ENCODE measurements at regions not wholly inside any gene's neighbourhood (a gene's known extent, or its start where the extent isn't known, plus 50 kb on each side); places are given as distances from the start of the nearest gene placed in this dataset.

GRCh38 chr6:137405806-137406205 lies 88.4 kb downstream of the OLIG3 start:
- Histone ChIP-seq H3K4me1 (ENCODE audit: insufficient read depth, low read length) (no peaks in the 10 kb centered on the region), H3K4me3 (ENCODE audit: low read depth in 1 of 2, low read length in 2 of 2) (no peak overlapping the region), H3K9me3 (ENCODE audit: insufficient read depth, low read length, severe bottlenecking) (no peaks in the 10 kb centered on the region), H3K27me3 (ENCODE audit: insufficient read depth, low read length, poor library complexity) (no peaks in the 10 kb centered on the region), H3K36me3 (ENCODE audit: insufficient read depth, low read length) (no peaks in the 10 kb centered on the region), H3K9ac (ENCODE audit: low read depth, low read length) (no peak overlapping the region), H4K20me1 (ENCODE audit: insufficient read depth, low read length) (no peaks in the 10 kb centered on the region), H2AFZ (ENCODE audit: low read depth, low read length) (no peak overlapping the region), H3K79me2 (ENCODE audit: insufficient read depth, low read length) (no peaks in the 10 kb centered on the region), H3K4me2 (ENCODE audit: insufficient read depth, low read length) (no peak overlapping the region), H3K27ac (ENCODE audit: low read length) (no peak overlapping the region)
- ATAC-seq (ENCODE audit: insufficient read depth, low read depth) (no peak), DNase-seq (no peak)
- TF ChIP-seq EZH2 (IDR thresholded peaks at IDR 0.05; ENCODE audit: borderline replicate concordance, low read depth, low read length, severe bottlenecking): no peak
- TF ChIP-seq, protein P1, sequence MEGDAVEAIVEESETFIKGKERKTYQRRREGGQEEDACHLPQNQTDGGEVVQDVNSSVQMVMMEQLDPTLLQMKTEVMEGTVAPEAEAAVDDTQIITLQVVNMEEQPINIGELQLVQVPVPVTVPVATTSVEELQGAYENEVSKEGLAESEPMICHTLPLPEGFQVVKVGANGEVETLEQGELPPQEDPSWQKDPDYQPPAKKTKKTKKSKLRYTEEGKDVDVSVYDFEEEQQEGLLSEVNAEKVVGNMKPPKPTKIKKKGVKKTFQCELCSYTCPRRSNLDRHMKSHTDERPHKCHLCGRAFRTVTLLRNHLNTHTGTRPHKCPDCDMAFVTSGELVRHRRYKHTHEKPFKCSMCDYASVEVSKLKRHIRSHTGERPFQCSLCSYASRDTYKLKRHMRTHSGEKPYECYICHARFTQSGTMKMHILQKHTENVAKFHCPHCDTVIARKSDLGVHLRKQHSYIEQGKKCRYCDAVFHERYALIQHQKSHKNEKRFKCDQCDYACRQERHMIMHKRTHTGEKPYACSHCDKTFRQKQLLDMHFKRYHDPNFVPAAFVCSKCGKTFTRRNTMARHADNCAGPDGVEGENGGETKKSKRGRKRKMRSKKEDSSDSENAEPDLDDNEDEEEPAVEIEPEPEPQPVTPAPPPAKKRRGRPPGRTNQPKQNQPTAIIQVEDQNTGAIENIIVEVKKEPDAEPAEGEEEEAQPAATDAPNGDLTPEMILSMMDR (IDR thresholded peaks at IDR 0.05; ENCODE audit: borderline replicate concordance, extremely low read depth, low read length, poor library complexity, severe bottlenecking): no peak

DNA sequence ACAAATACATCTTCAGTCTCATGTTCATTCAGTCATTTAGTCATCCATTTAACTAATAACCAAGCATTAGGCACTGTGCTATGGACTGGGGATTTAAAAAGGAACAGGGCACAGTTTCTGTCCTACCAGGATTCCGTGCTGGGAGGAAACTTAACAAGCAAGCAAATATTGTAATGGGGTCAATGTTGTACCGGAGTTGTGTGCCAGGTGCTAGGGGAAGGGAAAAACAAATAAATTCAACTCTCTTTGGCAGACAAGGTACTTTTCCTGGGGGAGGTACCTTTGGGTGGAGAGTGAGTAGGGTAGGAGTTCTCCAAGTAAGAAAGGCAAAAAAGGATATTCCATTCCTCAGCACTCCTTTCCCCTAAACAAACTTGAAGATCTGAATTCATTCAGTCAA lies 90.3 kb downstream of the OLIG3 start:
- no peaks in the 10 kb centered on the region for H4K20me1 ChIP-seq (ENCODE audit: insufficient read depth, low read length)
- TF ChIP-seq, protein P1 (IDR thresholded peaks at IDR 0.05; ENCODE audit: borderline replicate concordance, extremely low read depth, low read length, poor library complexity, severe bottlenecking): no peak
- no peak for TF ChIP-seq EZH2 (IDR thresholded peaks at IDR 0.05; ENCODE audit: borderline replicate concordance, low read depth, low read length, severe bottlenecking)
- no peaks in the 10 kb centered on the region for H3K36me3 ChIP-seq (ENCODE audit: insufficient read depth, low read length)

GRCh38 chr6:137403443-137403842 lies 90.8 kb downstream of the OLIG3 start:
- DNase-seq: no peak
- ATAC-seq (ENCODE audit: insufficient read depth, low read depth): no peak
- no peak overlapping the region for H3K9ac ChIP-seq (ENCODE audit: low read depth, low read length)
- no peak overlapping the region for H3K4me3 ChIP-seq (ENCODE audit: low read depth in 1 of 2, low read length in 2 of 2)
- H2AFZ ChIP-seq (ENCODE audit: low read depth, low read length): no peak overlapping the region
- no peaks in the 10 kb centered on the region for H3K27me3 ChIP-seq (ENCODE audit: insufficient read depth, low read length, poor library complexity)
- H3K4me2 ChIP-seq (ENCODE audit: insufficient read depth, low read length): no peak overlapping the region
- no peak overlapping the region for H3K27ac ChIP-seq (ENCODE audit: low read length)
- H3K36me3 ChIP-seq (ENCODE audit: insufficient read depth, low read length): no peaks in the 10 kb centered on the region
- TF ChIP-seq, protein P1 (IDR thresholded peaks at IDR 0.05; ENCODE audit: borderline replicate concordance, extremely low read depth, low read length, poor library complexity, severe bottlenecking): no peak
- TF ChIP-seq EZH2 (IDR thresholded peaks at IDR 0.05; ENCODE audit: borderline replicate concordance, low read depth, low read length, severe bottlenecking): no peak
- H4K20me1 ChIP-seq (ENCODE audit: insufficient read depth, low read length): no peaks in the 10 kb centered on the region
- H3K79me2 ChIP-seq (ENCODE audit: insufficient read depth, low read length): no peaks in the 10 kb centered on the region
- H3K9me3 ChIP-seq (ENCODE audit: insufficient read depth, low read length, severe bottlenecking): no peaks in the 10 kb centered on the region
- no peaks in the 10 kb centered on the region for H3K4me1 ChIP-seq (ENCODE audit: insufficient read depth, low read length)

More for the DNA sequence above, 90.3 kb downstream of the OLIG3 start:
- H3K4me2 ChIP-seq (ENCODE audit: insufficient read depth, low read length): no peak overlapping the region
- H2AFZ ChIP-seq (ENCODE audit: low read depth, low read length): no peak overlapping the region
- DNase-seq (no peak), ATAC-seq (ENCODE audit: insufficient read depth, low read depth) (no peak)
- no peaks in the 10 kb centered on the region for H3K4me1 ChIP-seq (ENCODE audit: insufficient read depth, low read length)
- no peak overlapping the region for H3K4me3 ChIP-seq (ENCODE audit: low read depth in 1 of 2, low read length in 2 of 2)
- no peak overlapping the region for H3K27ac ChIP-seq (ENCODE audit: low read length)
- H3K27me3 ChIP-seq (ENCODE audit: insufficient read depth, low read length, poor library complexity): no peaks in the 10 kb centered on the region
- H3K79me2 ChIP-seq (ENCODE audit: insufficient read depth, low read length): no peaks in the 10 kb centered on the region
- no peaks in the 10 kb centered on the region for H3K9me3 ChIP-seq (ENCODE audit: insufficient read depth, low read length, severe bottlenecking)
- H3K9ac ChIP-seq (ENCODE audit: low read depth, low read length): no peak overlapping the region

GRCh38 chr6:137402143-137402680 lies 92.0 kb downstream of the OLIG3 start:
- Histone ChIP-seq H3K27ac (ENCODE audit: low read length) (no peak overlapping the region), H4K20me1 (ENCODE audit: insufficient read depth, low read length) (no peaks in the 10 kb centered on the region), H3K9ac (ENCODE audit: low read depth, low read length) (no peak overlapping the region), H3K9me3 (ENCODE audit: insufficient read depth, low read length, severe bottlenecking) (no peaks in the 10 kb centered on the region), H3K79me2 (ENCODE audit: insufficient read depth, low read length) (no peaks in the 10 kb centered on the region), H3K36me3 (ENCODE audit: insufficient read depth, low read length) (no peaks in the 10 kb centered on the region), H3K27me3 (ENCODE audit: insufficient read depth, low read length, poor library complexity) (no peaks in the 10 kb centered on the region), H3K4me1 (ENCODE audit: insufficient read depth, low read length) (no peaks in the 10 kb centered on the region), H3K4me3 (ENCODE audit: low read depth in 1 of 2, low read length in 2 of 2) (no peak overlapping the region), H2AFZ (ENCODE audit: low read depth, low read length) (no peak overlapping the region), H3K4me2 (ENCODE audit: insufficient read depth, low read length) (no peak overlapping the region)
- no peak for TF ChIP-seq EZH2 (IDR thresholded peaks at IDR 0.05; ENCODE audit: borderline replicate concordance, low read depth, low read length, severe bottlenecking)
- TF ChIP-seq, protein P1 (IDR thresholded peaks at IDR 0.05; ENCODE audit: borderline replicate concordance, extremely low read depth, low read length, poor library complexity, severe bottlenecking): no peak
- ATAC-seq (ENCODE audit: insufficient read depth, low read depth) (no peak), DNase-seq (no peak)

All from DND-41 (cell line).